MM.1S (cell line): ENCODE measurements at regions not wholly inside any gene's neighbourhood (a gene's known extent, or its start where the extent isn't known, plus 50 kb on each side); places are given as distances from the start of the nearest gene placed in this dataset.

Experiments
- DNase-seq: peaks from one replicate; pipeline ENCODE4 v3.0.0-alpha.2; 2015
- H2AFZ ChIP-seq: fragments of 300-600 bp; sonication (generic); 2 replicates; pipeline ENCODE4 v1.6.0; 2016; ENCODE audit warnings: antibody characterized with exemption, low read length
- H3F3A ChIP-seq: fragments of 300-600 bp; sonication (generic); 2 replicates; pipeline ENCODE4 v1.6.1; 2016; ENCODE audit warnings: mild to moderate bottlenecking, antibody characterized with exemption, low read length, moderate library complexity, mixed read lengths; ENCODE audit not compliant: insufficient read depth
- H3K27ac ChIP-seq: fragments of 300-600 bp; sonication (generic); 2 replicates; pipeline ENCODE4 v1.5.1; 2016; ENCODE audit warnings: mild to moderate bottlenecking, low read length
- H3K27me3 ChIP-seq: fragments of 300-600 bp; sonication (generic); replicated peaks from 2 replicates; pipeline ENCODE4 v1.6.0; 2016; ENCODE audit warnings: low read length; ENCODE audit not compliant: insufficient read depth
- H3K36me3 ChIP-seq: fragments of 300-600 bp; sonication (generic); replicated peaks from 2 replicates; pipeline ENCODE4 v1.6.1; 2016; ENCODE audit warnings: mild to moderate bottlenecking, low read length, mixed read lengths; ENCODE audit not compliant: insufficient read depth
- H3K4me1 ChIP-seq: fragments of 300-600 bp; sonication (generic); 2 replicates; pipeline ENCODE4 v1.6.1; 2016; ENCODE audit warnings: low read length, mixed read lengths
- H3K4me2 ChIP-seq: fragments of 300-600 bp; sonication (generic); 2 replicates; pipeline ENCODE4 v1.6.0; 2016; ENCODE audit warnings: low read depth, low read length
- H3K4me3 ChIP-seq: fragments of 300-600 bp; sonication (generic); 2 replicates; pipeline ENCODE4 v1.5.1; 2016; ENCODE audit warnings: low read length, mixed read lengths
- H3K79me2 ChIP-seq: fragments of 300-600 bp; sonication (generic); 2 replicates; pipeline ENCODE4 v1.6.1; 2016; ENCODE audit warnings: mixed run types, low read length, mixed read lengths
- H3K9ac ChIP-seq: fragments of 300-600 bp; sonication (generic); 2 replicates; pipeline ENCODE4 v1.6.1; 2016; ENCODE audit warnings: low read length, mixed read lengths
- H3K9me2 ChIP-seq: fragments of 300-600 bp; sonication (generic); replicated peaks from 2 replicates; pipeline ENCODE4 v1.6.1; 2016; ENCODE audit warnings: mild to moderate bottlenecking, low read length, mixed read lengths; ENCODE audit not compliant: insufficient read depth
- H3K9me3 ChIP-seq: fragments of 300-600 bp; sonication (generic); replicated peaks from 2 replicates; pipeline ENCODE4 v1.6.1; 2016; ENCODE audit warnings: mild to moderate bottlenecking, low read length, mixed read lengths; ENCODE audit not compliant: insufficient read depth
- H4K20me1 ChIP-seq: fragments of 300-600 bp; sonication (generic); 2 replicates; pipeline ENCODE4 v1.6.1; 2016; ENCODE audit warnings: mild to moderate bottlenecking, low read length, moderate library complexity, mixed read lengths; ENCODE audit not compliant: insufficient read depth
- EZH2 ChIP-seq: fragments of 300-600 bp; sonication (generic); optimal IDR thresholded peaks from 2 replicates; pipeline ENCODE3; 2017; ENCODE audit warnings: low read depth, mild to moderate bottlenecking, antibody characterized with exemption, low read length, mixed read lengths
- EZH2phosphoT487 ChIP-seq: fragments of 300-600 bp; sonication (generic); IDR thresholded peaks from 2 replicates; pipeline ENCODE4 v1.6.1; 2018; ENCODE audit warnings: antibody characterized with exemption, low read length
- TF ChIP-seq, protein P1 (sequence below): fragments of 300-600 bp; sonication (generic); IDR thresholded peaks from 2 replicates; pipeline ENCODE4 v1.5.1; 2016; ENCODE audit warnings: antibody characterized with exemption, low read length, mixed read lengths

DNA sequence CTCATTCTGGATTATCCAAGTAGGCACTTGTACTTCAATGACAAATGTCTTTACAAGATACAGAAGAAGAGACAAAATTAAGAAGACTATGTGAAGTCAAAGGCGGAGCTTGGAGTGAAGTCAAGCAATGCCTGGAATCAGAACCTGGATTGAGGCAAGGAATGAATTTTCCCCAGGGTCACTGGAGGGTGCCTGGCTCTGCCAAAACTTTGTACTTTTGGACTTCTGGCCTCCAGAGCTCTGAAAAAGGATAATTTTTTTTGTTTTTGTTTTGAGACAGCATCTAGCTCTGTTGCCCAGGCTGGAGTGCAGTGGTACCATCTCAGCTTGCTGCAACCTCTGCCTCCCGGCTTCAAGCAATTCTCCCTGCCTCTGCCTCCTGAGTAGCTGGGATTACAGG is 119.3 kb upstream of the AGBL1 start:
- no peak overlapping the region for H3K27ac ChIP-seq
- H3K9me3 ChIP-seq, result no peaks in the 10 kb centered on the region
- H3K36me3 ChIP-seq, result no peaks in the 10 kb centered on the region
- no peak overlapping the region for H3K4me3 ChIP-seq
- no peaks in the 10 kb centered on the region for H3F3A ChIP-seq
- TF ChIP-seq, protein P1, sequence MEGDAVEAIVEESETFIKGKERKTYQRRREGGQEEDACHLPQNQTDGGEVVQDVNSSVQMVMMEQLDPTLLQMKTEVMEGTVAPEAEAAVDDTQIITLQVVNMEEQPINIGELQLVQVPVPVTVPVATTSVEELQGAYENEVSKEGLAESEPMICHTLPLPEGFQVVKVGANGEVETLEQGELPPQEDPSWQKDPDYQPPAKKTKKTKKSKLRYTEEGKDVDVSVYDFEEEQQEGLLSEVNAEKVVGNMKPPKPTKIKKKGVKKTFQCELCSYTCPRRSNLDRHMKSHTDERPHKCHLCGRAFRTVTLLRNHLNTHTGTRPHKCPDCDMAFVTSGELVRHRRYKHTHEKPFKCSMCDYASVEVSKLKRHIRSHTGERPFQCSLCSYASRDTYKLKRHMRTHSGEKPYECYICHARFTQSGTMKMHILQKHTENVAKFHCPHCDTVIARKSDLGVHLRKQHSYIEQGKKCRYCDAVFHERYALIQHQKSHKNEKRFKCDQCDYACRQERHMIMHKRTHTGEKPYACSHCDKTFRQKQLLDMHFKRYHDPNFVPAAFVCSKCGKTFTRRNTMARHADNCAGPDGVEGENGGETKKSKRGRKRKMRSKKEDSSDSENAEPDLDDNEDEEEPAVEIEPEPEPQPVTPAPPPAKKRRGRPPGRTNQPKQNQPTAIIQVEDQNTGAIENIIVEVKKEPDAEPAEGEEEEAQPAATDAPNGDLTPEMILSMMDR, result no peak
- no peak for TF ChIP-seq EZH2phosphoT487
- TF ChIP-seq EZH2, result no peak
- no peak overlapping the region for H3K9ac ChIP-seq
- H3K9me2 ChIP-seq, result no peaks in the 10 kb centered on the region
- no peak overlapping the region for H3K4me2 ChIP-seq
- H3K4me1 ChIP-seq, result no peaks in the 10 kb centered on the region
- H3K79me2 ChIP-seq, result no peaks in the 10 kb centered on the region
- H4K20me1 ChIP-seq, result no peaks in the 10 kb centered on the region
- no peaks in the 10 kb centered on the region for H3K27me3 ChIP-seq
- H2AFZ ChIP-seq, result no peak overlapping the region
- no peak for DNase-seq

DNA sequence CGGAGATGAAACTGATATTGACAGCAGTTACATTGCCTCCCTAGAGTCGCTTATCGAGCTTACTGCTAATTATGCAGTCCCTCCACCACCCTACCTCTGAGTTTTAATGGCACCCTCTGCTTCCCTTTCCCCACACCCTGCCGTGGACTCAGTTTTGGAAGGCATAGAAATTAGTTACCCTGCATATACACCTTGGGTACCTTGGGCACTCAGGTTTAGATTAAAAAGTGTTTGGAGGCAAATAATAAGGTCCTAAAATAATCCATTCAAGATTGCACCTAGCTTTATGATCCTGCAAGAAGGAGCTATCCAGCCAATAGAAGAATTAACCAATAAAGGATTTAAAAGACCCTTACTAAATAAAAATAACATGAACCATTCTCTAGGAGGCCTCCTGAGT is 117.8 kb upstream of the AGBL1 start:
- Histone ChIP-seq H3K9me3 (no peaks in the 10 kb centered on the region), H4K20me1 (no peaks in the 10 kb centered on the region), H3K27ac (no peak overlapping the region), H2AFZ (no peak overlapping the region), H3K36me3 (no peaks in the 10 kb centered on the region), H3K9me2 (no peaks in the 10 kb centered on the region), H3K9ac (no peak overlapping the region), H3K27me3 (no peaks in the 10 kb centered on the region), H3K4me1 (no peaks in the 10 kb centered on the region), H3K4me2 (no peak overlapping the region), H3K4me3 (no peak overlapping the region), H3K79me2 (no peaks in the 10 kb centered on the region), H3F3A (no peaks in the 10 kb centered on the region)
- no peak for TF ChIP-seq EZH2phosphoT487
- no peak for TF ChIP-seq EZH2
- TF ChIP-seq, protein P1, result no peak
- no peak for DNase-seq

DNA sequence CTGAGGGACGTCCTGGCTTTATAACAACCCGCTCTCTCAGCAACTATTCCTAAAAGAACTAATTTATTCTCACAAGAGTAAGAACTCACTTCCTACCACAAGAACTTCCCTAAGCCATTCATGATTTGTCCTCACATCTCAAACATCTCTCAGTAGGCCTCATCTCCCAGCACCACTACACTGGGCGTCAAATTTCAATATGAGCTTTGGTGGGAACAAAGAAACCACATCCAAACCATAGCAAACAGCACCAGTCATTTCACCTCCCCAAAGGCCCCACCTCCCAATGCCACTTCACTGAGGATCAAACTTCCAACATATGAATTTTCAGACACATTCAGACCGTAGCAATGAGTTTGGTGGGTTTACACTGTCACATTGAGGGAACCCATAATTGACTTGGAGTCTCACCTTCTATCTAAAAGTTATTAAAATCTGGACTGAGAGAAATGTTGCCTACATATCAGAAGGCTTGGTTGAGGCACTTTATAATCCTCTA is 116.4 kb upstream of the AGBL1 start:
- TF ChIP-seq, protein P1, result no peak
- TF ChIP-seq EZH2phosphoT487 (no peak), EZH2 (no peak)
- H3K27me3 ChIP-seq, result no peaks in the 10 kb centered on the region
- H3K27ac ChIP-seq, result no peak overlapping the region
- H3K4me2 ChIP-seq, result no peak overlapping the region
- H2AFZ ChIP-seq, result no peak overlapping the region
- no peaks in the 10 kb centered on the region for H4K20me1 ChIP-seq
- no peaks in the 10 kb centered on the region for H3F3A ChIP-seq
- no peaks in the 10 kb centered on the region for H3K9me2 ChIP-seq
- H3K4me3 ChIP-seq, result no peak overlapping the region
- H3K9me3 ChIP-seq, result no peaks in the 10 kb centered on the region
- H3K79me2 ChIP-seq, result no peaks in the 10 kb centered on the region
- H3K4me1 ChIP-seq, result no peaks in the 10 kb centered on the region
- H3K9ac ChIP-seq, result no peak overlapping the region
- no peak for DNase-seq
- H3K36me3 ChIP-seq, result no peaks in the 10 kb centered on the region
